Endodermal cell (in vitro differentiated cells): ENCODE measurements at regions not wholly inside any gene's neighbourhood (a gene's known extent, or its start where the extent isn't known, plus 50 kb on each side); places are given as distances from the start of the nearest gene placed in this dataset.
A peak's percentile ranks its signal among the peaks of the same experiment; 100 is the strongest.

Experiments
- DNase-seq: peaks from one replicate; pipeline ENCODE4 v3.0.0-alpha.2; 2017
- H3K27ac ChIP-seq: 2 replicates; pipeline ENCODE4 v1.5.1; 2013; ENCODE audit warnings: mild to moderate bottlenecking, low read depth, low read length, moderate library complexity
- H3K27me3 ChIP-seq: 2 replicates; pipeline ENCODE4 v1.6.1; 2013; ENCODE audit warnings: mild to moderate bottlenecking, low read length, moderate library complexity; ENCODE audit not compliant: insufficient read depth, control insufficient read depth, poor library complexity, severe bottlenecking
- H3K36me3 ChIP-seq: 2 replicates; pipeline ENCODE4 v1.7.0; 2013; ENCODE audit warnings: mild to moderate bottlenecking, low read length, moderate library complexity; ENCODE audit not compliant: control insufficient read depth, insufficient read depth
- H3K4me1 ChIP-seq: one replicate; pipeline ENCODE4 v1.7.0; 2013; ENCODE audit warnings: low read length; ENCODE audit not compliant: control insufficient read depth, insufficient read depth
- H3K4me3 ChIP-seq: 2 replicates; pipeline ENCODE4 v1.5.1; 2013; ENCODE audit warnings: mild to moderate bottlenecking, low read length, moderate library complexity
- H3K9ac ChIP-seq: 2 replicates; pipeline ENCODE4 v1.6.1; 2013; ENCODE audit warnings: mild to moderate bottlenecking, low read length, moderate library complexity; ENCODE audit not compliant: poor library complexity, severe bottlenecking; ENCODE audit errors: extremely low read depth
- H3K9me3 ChIP-seq: 2 replicates; pipeline ENCODE4 v1.6.1; 2013; ENCODE audit warnings: mild to moderate bottlenecking, low read length, moderate library complexity; ENCODE audit not compliant: control insufficient read depth
- H3K27ac Mint-ChIP-seq: 2 replicates; pipeline ENCODE4 v1.8.0; 2020; ENCODE audit warnings: mixed read lengths
- H3K27me3 Mint-ChIP-seq: 2 replicates; pipeline ENCODE4 v1.8.0; 2021; ENCODE audit warnings: mild to moderate bottlenecking, mixed read lengths; ENCODE audit not compliant: insufficient read depth
- H3K36me3 Mint-ChIP-seq: 2 replicates; pipeline ENCODE4 v1.8.0; 2020; ENCODE audit warnings: low read depth, mixed read lengths
- H3K4me1 Mint-ChIP-seq: 2 replicates; pipeline ENCODE4 v1.8.0; 2020; ENCODE audit warnings: mixed read lengths
- H3K4me3 Mint-ChIP-seq: 2 replicates; pipeline ENCODE4 v1.8.0; 2020; ENCODE audit warnings: mild to moderate bottlenecking, moderate library complexity, mixed read lengths
- H3K9me3 Mint-ChIP-seq: 2 replicates; pipeline ENCODE4 v1.8.0; 2020; ENCODE audit warnings: mild to moderate bottlenecking, mixed read lengths
- WGBS, 2 experiments: methylation state at CpG; one replicate each; pipeline versions ENCODE4 v1.1.5 to v1.1.7; 2013; ENCODE audit warnings: missing lambda C conversion rate in 2 of 2, mixed read lengths in 1 of 2; ENCODE audit not compliant: insufficient coverage in 1 of 2, insufficient read length in 1 of 2; 5-methylcytosine and 5-hydroxymethylcytosine counted together
- TF ChIP-seq, protein P1 (sequence below): fragments of 200-600 bp; sonication (generic); conservative IDR thresholded peaks from 2 replicates; pipeline ENCODE4 v1.5.0; 2021; ENCODE audit warnings: antibody characterized with exemption, mild to moderate bottlenecking

DNA sequence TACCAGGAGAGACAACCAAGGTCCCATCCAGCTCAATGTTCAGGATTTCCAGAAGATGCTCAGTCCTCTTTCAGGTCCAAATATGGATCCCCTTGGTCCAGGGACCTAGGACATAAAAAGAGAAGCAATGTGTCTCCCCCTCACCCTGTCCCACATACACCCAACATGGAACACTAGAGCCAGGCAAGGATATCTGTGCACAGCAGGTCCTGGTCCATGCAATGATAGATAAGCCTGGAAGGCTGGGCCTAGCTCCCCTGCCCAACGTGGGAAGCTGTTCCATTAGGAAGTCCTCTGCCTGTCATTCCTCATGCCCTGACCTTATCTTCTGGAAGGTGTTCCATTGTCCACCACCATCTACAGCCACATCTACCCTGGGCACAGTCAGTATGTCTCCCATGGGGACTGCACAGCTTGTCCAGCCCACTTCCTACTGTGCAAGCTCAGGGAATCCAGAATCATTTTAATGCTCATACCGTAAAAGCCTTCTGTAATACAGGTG lies 1434.8 kb downstream of the TBC1D22A start:
- no peak overlapping the region for H3K27ac ChIP-seq
- Mint-ChIP-seq H3K9me3 (peaks cover under 1% of the 10 kb centered on the region), H3K36me3 (no peaks in the 10 kb centered on the region), H3K4me3 (no peak overlapping the region), H3K27me3 (no peaks in the 10 kb centered on the region), H3K27ac (no peak overlapping the region), H3K4me1 (peaks cover 5% of the 10 kb centered on the region)
- no peaks in the 10 kb centered on the region for H3K36me3 ChIP-seq
- H3K4me1 ChIP-seq: peaks cover 17% of the 10 kb centered on the region
- H3K27me3 ChIP-seq: no peaks in the 10 kb centered on the region
- TF ChIP-seq, protein P1, sequence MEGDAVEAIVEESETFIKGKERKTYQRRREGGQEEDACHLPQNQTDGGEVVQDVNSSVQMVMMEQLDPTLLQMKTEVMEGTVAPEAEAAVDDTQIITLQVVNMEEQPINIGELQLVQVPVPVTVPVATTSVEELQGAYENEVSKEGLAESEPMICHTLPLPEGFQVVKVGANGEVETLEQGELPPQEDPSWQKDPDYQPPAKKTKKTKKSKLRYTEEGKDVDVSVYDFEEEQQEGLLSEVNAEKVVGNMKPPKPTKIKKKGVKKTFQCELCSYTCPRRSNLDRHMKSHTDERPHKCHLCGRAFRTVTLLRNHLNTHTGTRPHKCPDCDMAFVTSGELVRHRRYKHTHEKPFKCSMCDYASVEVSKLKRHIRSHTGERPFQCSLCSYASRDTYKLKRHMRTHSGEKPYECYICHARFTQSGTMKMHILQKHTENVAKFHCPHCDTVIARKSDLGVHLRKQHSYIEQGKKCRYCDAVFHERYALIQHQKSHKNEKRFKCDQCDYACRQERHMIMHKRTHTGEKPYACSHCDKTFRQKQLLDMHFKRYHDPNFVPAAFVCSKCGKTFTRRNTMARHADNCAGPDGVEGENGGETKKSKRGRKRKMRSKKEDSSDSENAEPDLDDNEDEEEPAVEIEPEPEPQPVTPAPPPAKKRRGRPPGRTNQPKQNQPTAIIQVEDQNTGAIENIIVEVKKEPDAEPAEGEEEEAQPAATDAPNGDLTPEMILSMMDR: no peak
- no peak overlapping the region for H3K9ac ChIP-seq
- 80 to 100% methylated on average over 1 to 2 of the region's 2 CpGs for WGBS, 2 experiments
- H3K9me3 ChIP-seq: peaks cover 1% of the 10 kb centered on the region
- H3K4me3 ChIP-seq: no peak overlapping the region
- DNase-seq: no peak

DNA sequence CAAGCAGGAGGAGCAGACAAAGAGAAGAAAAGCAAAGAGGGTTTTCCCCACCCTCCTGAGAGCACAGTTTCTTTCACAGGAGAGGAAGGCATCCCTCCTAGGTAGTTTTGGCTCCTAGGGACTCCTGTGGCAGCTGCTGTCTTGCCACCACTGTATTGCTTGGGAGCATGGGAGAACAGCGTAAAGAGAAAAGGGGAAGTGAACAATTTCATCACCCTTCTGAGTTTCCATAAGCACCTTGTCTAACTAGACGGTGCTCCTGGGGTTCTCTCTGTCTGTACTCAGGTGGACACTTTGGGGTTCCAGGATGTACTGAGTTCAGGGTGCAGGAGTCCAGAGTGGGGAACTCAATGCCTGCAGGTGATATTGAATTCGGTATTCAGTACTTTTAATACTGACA lies 1430.5 kb downstream of the TBC1D22A start:
- WGBS, 2 experiments: 95 to 100% methylated on average over 2 to 3 of the region's 3 CpGs
- TF ChIP-seq, protein P1: no peak
- Histone ChIP-seq H3K27me3 (no peaks in the 10 kb centered on the region), H3K9ac (no peak overlapping the region), H3K27ac (no peak overlapping the region), H3K36me3 (no peaks in the 10 kb centered on the region), H3K4me1 (peaks cover 11% of the 10 kb centered on the region), H3K4me3 (no peak overlapping the region), H3K9me3 (peaks cover 11% of the 10 kb centered on the region)
- DNase-seq: peak; percentile 31
- no peak overlapping the region for H3K27ac Mint-ChIP-seq
- no peaks in the 10 kb centered on the region for H3K36me3 Mint-ChIP-seq
- H3K4me1 Mint-ChIP-seq: no peaks in the 10 kb centered on the region
- peaks cover 16% of the 10 kb centered on the region for H3K9me3 Mint-ChIP-seq
- no peaks in the 10 kb centered on the region for H3K27me3 Mint-ChIP-seq
- no peak overlapping the region for H3K4me3 Mint-ChIP-seq

DNA sequence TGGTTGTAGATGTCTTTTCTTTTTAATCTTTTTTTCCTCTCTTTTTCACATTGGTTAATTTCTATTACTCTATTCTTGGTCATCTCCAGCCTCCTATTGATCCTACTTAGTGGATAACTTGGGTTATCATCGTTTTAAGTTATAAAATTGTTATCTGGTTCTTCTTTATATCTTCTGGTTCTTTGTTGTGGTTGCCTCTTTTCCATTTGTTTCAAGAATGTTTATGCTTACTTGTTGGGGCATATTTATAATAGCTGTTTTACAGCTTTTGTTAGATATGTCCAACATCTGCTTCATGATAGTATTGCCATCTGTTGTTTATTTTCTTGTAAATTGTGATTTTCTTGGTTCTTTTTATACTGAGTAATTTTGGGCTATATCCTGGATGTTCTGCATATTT lies 1429.6 kb downstream of the TBC1D22A start:
- H3K36me3 Mint-ChIP-seq: no peaks in the 10 kb centered on the region
- H3K9me3 Mint-ChIP-seq: peaks cover 16% of the 10 kb centered on the region
- TF ChIP-seq, protein P1: no peak
- Histone ChIP-seq H3K27me3 (no peaks in the 10 kb centered on the region), H3K4me1 (peaks cover 7% of the 10 kb centered on the region), H3K4me3 (no peak overlapping the region), H3K9me3 (peaks cover 11% of the 10 kb centered on the region), H3K27ac (no peak overlapping the region), H3K9ac (no peak overlapping the region), H3K36me3 (no peaks in the 10 kb centered on the region)
- H3K4me3 Mint-ChIP-seq: no peak overlapping the region
- peaks cover 2% of the 10 kb centered on the region for H3K4me1 Mint-ChIP-seq
- no peaks in the 10 kb centered on the region for H3K27me3 Mint-ChIP-seq
- WGBS, 2 experiments: 80% methylated on average over 1 of the region's 1 CpG; no CpG with 5 or more reads in 1 of the 2 experiments
- H3K27ac Mint-ChIP-seq: no peak overlapping the region
- no peak for DNase-seq
